ENCODE measurements at regions not wholly inside any gene's neighbourhood (a gene's known extent, or its start where the extent isn't known, plus 50 kb on each side); places are given as distances from the start of the nearest gene placed in this dataset.

- H3K4me1 ChIP-seq = no peaks in the 10 kb centered on the region
- no peak for TF ChIP-seq CTCF (IDR thresholded peaks at IDR 0.05)
- DNase-seq (peak in 1 of 4 donors; percentile 46), ATAC-seq (no peak)
- no peaks in the 10 kb centered on the region for H3K9me3 ChIP-seq
- H3K36me3 ChIP-seq = no peaks in the 10 kb centered on the region
- H3K27ac ChIP-seq = no peak overlapping the region
- peaks cover 0 to 45% of the 10 kb centered on the region in 2 donors for H3K27me3 ChIP-seq
- no peak overlapping the region for H3K4me3 ChIP-seq
- intact Hi-C loops (cut with DNase I) = no loop called here
Measured at GRCh38 chr11:69904161-69904973, 85.2 kb upstream of the FGF3 start.

GRCh38 chr11:69904974-69905535 lies 85.8 kb upstream of the FGF3 start:
- Histone ChIP-seq H3K4me1 (no peaks in the 10 kb centered on the region), H3K27me3 (peaks cover 0 to 51% of the 10 kb centered on the region in 2 donors), H3K9me3 (no peaks in the 10 kb centered on the region), H3K36me3 (no peaks in the 10 kb centered on the region), H3K27ac (no peak overlapping the region), H3K4me3 (no peak overlapping the region)
- ATAC-seq (no peak), DNase-seq (peak in 1 of 4 donors; percentile 17)
- no peak for TF ChIP-seq CTCF (IDR thresholded peaks at IDR 0.05)
- intact Hi-C loops (cut with DNase I) = no loop called here

GRCh38 chr11:69905611-69906452 lies 86.6 kb upstream of the FGF3 start:
- H3K27ac ChIP-seq = no peak overlapping the region
- TF ChIP-seq CTCF (IDR thresholded peaks at IDR 0.05) = no peak
- no peak overlapping the region for H3K4me3 ChIP-seq
- intact Hi-C loops (cut with DNase I) = no loop called here
- peaks cover 0 to 59% of the 10 kb centered on the region in 2 donors for H3K27me3 ChIP-seq
- H3K9me3 ChIP-seq = no peaks in the 10 kb centered on the region
- no peaks in the 10 kb centered on the region for H3K4me1 ChIP-seq
- DNase-seq (peak in 1 of 4 donors; percentile 59), ATAC-seq (no peak)
- no peaks in the 10 kb centered on the region for H3K36me3 ChIP-seq

- Histone ChIP-seq H3K9me3 (no peaks in the 10 kb centered on the region), H3K36me3 (no peaks in the 10 kb centered on the region), H3K27ac (no peak overlapping the region), H3K4me3 (no peak overlapping the region), H3K4me1 (no peaks in the 10 kb centered on the region), H3K27me3 (peaks cover 0 to 65% of the 10 kb centered on the region in 2 donors)
- TF ChIP-seq CTCF (IDR thresholded peaks at IDR 0.05) = no peak
- ATAC-seq = no peak
- DNase-seq = no peak
- intact Hi-C loops (cut with DNase I) = no loop called here
Measured at GRCh38 chr11:69906453-69906907, 87.3 kb upstream of the FGF3 start.

GRCh38 chr11:69907611-69908010 lies 88.4 kb upstream of the FGF3 start:
- intact Hi-C loops (cut with DNase I) = no loop called here
- H3K4me1 ChIP-seq = no peaks in the 10 kb centered on the region
- no peak for TF ChIP-seq CTCF (IDR thresholded peaks at IDR 0.05)
- peaks cover 0 to 77% of the 10 kb centered on the region in 2 donors for H3K27me3 ChIP-seq
- peak in 1 of 4 donors; percentile 27 for DNase-seq
- no peak overlapping the region for H3K4me3 ChIP-seq
- ATAC-seq = no peak
- no peaks in the 10 kb centered on the region for H3K36me3 ChIP-seq
- no peaks in the 10 kb centered on the region for H3K9me3 ChIP-seq
- H3K27ac ChIP-seq = no peak overlapping the region

Data from left lung (tissue), 4 donors.